GM21786 (cell line): ENCODE measurements at regions not wholly inside any gene's neighbourhood (a gene's known extent, or its start where the extent isn't known, plus 50 kb on each side); places are given as distances from the start of the nearest gene placed in this dataset.
"Not testable (repeated sequence)": the region's sequence is repeated elsewhere in the genome, so short reads cannot be mapped to it uniquely, and the experiment has no call there.

ENCODE experiments used
- ATAC-seq: cut with Tn5 transposase; IDR thresholded peaks from one replicate; pipeline ENCODE4 v1.9.1; 2021; ENCODE audit not compliant: unreplicated experiment

GRCh38 chr15:38726187-38726586, 161.6 kb upstream of the RASGRP1 start:
- no peak for ATAC-seq

- no peak for ATAC-seq
Observed at GRCh38 chr15:38733331-38733730, 168.7 kb upstream of the RASGRP1 start.

- no peak for ATAC-seq
Observed at GRCh38 chr15:38740206-38740605, 175.6 kb upstream of the RASGRP1 start.

DNA sequence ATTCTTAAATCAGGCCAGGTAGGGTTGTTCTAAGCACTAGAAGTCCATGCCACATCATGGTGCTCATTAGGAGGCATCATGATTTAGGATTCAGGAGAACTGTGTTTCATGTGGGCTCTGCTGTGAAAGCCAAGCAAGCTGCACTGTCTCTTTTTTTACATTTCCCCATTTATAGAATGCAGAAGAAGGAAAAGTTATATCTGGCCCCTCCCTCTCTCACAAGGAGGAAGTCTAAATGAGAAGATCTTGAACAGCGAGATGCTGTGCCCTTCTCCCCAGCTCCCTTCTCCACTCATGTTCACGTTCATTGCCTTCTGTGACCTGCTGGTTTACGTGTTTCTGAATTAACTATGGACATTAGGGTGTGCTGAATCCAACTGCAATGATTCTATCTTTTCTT, 178.5 kb upstream of the RASGRP1 start:
- no peak for ATAC-seq

- ATAC-seq, result no peak
Observed at GRCh38 chr15:38745126-38745525, 180.5 kb upstream of the RASGRP1 start.

DNA sequence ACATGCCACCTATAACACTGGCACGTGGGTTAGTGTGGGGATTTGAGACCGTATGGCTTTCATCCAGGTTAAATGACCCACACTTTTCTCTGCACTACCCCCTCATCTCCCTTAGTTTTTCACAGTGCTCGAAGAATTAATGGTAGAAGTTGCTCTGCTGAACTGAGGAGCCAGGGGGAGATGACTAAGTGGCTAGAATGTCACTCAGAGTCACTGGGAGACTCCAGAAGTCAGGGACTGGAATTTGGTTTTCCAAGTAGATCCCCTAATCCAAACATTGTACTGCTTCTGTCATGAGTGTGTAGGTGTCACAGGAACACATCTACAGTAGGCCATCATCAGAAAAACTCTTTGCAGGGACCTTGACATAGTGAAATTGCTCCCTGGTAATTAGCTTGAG, 181.0 kb upstream of the RASGRP1 start:
- no peak for ATAC-seq

DNA sequence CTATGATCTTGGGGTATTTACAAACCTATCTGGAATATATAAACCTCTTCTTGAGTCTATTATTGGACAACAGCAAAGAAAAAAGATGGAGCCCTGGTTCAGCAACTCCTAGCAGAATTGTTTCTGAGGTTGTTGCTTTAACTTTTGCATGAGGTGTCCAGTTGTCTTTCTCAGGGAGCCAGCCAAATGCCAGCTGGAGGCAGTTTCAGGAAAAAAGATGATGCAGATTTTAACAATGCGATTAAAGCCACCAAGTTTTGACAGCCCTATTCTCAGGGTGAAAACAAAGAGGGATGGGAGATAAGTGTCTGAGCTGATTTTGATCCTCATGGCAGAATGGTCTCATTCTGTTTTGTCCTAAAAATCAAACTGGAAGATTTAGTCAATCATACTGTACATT, 181.6 kb upstream of the RASGRP1 start:
- no peak for ATAC-seq

DNA sequence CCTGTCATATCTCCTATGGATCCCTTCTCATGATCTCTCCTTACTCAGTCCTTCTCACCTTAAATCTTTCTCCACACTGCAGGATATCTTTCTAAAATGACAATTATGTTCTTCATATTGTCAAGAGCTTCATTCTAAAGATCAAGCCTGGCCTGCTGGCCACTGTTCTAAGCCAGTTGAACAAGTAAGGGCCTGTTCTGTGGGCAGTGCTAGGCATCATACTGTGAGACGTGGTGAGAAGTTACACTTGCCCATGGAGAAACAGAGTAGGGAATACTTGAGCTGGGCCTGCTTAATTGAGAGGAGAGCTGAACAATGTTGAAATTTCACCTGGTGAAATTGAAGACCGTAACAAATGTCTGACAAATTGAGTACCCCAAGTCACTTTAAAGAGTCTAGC, 184.1 kb upstream of the RASGRP1 start:
- ATAC-seq, result no peak

- no peak for ATAC-seq
Observed at GRCh38 chr15:38750786-38751185, 186.2 kb upstream of the RASGRP1 start.

- ATAC-seq, result no peak
Observed at GRCh38 chr15:38755718-38756117, 191.1 kb upstream of the RASGRP1 start.

DNA sequence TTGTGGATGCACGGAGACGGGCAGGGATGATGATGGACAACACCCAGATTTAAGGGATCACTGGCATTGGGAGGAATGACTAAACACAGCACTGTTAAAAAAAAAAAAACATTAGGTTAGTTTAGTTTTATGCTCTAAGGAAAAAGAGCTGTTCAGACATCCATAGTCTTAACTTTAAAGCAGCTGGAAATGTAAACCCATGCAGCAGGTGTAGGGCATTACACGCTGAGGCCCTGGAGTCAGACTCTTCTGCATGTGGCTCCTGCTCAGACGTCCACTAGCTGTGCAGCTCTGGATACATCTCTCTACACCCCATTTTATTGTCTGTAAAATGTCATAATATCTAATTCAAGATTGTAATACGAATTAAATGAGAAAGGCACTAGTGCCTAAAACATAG, 191.8 kb upstream of the RASGRP1 start:
- ATAC-seq, result no peak

DNA sequence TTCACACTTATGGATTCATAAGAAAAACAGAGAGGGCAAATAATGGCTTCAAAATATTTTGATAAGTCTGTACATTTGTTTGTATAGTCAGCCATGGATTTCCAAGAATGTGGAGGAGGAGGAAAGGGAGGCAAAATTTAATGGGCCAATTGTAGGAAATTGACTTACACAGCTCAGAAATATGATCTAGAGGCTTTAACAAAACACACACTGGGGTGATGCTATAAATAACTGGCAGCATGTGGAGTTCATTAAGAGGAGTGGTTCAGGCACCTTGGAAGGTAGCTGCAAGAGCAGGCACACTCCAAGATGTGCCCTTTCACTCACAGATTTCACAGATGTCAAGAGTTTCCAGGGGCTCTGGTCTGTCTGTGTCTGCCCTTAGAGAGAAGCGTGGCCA, 193.4 kb upstream of the RASGRP1 start:
- no peak for ATAC-seq

GRCh38 chr15:38761681-38762080, 197.1 kb upstream of the RASGRP1 start:
- no peak for ATAC-seq

DNA sequence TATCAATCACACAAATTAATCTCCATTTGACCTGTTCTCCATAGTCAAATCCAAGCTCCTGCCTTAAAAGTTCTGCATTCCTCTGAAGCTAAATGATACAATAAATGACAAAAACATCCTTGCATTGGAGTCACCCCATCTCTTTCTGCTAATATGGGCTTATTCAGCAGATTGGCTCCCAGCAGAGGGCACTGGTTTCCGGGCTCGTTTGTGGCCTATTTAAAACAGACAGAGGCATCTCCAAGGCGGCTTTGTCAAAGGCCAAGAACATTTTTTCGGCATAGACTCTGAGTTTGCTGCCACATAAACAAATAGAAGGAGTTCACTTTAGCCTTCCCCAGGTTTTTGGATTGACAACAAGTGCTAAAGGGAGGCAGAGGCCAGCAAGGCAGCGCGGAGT, 204.4 kb upstream of the RASGRP1 start:
- ATAC-seq, result no peak

DNA sequence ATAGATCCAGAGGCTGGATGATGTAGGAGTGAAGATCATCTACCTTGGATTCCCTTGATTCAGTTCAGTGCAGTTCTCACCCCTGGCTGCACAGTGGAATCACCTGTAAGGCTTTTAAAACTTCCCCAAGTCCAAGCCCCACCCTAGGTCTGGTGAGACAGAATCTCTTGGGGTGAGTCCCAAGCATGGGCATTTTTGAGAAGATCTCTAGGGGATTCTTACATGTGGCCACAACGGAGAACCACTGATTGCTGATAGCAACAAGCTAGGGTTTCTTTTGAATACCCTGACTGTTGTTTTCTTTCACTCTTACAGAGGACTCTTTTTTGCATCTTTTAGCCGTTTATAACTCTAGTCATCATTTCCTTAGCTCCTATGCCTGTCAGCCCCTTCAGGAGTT, 204.9 kb upstream of the RASGRP1 start:
- no peak for ATAC-seq

DNA sequence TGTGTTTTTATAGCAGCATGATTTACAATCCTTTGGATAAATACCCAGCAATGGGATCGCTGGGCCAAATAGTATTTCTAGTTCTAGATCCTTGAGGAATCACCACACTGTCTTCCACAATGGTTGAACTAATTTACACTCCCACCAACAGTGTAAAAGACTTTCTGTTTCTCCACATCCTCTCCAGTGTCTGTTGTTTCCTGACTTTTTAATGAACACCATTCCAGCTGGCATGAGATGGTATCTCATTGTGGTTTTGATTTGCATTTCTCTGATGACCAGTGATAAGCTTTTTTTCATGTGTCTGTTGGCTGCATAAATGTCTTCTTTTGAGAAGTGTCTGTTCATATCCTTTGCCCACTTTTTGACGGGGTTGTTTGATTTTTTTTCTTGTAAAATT, 209.5 kb upstream of the RASGRP1 start:
- not testable (repeated sequence) for ATAC-seq

- no peak for ATAC-seq
Observed at GRCh38 chr15:38781196-38781595, 216.6 kb upstream of the RASGRP1 start.

DNA sequence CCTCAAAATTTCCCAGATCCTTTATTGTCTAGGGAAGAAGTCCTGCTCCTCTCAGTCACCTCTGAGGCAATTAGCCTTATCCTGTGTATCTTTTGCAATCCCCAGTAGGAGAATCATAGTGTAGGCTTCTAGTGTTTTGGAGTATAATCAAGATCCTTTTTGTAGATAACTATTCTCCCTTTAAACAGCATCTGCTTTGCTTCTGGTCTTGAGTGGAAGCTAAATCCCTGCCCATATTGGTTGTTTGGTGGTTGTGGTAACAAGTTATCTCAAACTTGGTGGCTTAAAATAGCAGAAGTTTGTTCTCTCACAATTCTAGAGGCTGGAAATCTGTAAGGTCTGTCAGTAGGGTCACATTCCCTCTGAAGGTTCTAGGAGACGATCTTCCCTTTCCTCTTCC, 217.5 kb upstream of the RASGRP1 start:
- ATAC-seq, result no peak

DNA sequence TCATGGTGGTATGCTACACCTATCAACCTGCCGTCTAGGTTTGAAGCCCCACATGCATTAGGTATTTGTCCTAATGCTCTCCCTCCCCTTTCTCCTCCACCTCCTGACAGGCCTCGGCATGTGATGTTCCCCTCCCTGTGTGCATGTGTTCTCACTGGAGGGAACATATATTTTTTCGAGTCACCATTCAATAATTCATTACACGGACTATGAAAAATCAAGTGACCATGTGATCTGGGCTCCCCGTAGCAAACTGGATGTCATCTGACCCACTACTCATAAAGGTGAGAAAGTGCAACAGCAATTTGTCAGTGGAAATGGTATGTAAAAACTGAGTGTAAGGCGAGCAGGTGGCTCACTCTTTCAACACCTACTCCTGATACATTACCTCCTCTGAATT, 224.3 kb upstream of the RASGRP1 start:
- no peak for ATAC-seq

DNA sequence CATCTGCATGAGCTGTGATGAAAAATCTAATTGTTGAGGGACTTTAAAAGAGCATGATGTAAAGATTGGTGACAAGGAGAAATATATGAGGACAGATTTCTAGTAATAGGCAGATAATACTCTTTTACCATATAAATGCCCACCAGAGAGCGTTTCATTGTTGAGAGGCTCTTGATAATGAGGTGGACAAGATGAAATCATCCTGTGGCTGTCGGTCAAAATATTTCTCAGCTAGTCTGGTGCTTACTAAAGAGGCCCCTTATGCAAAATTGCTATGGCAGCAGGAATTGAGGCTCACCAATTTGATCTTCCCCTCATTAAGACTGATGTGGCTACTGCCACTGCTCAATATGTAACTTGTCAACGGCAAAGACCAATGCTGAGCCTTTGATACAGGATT, 225.0 kb upstream of the RASGRP1 start:
- no peak for ATAC-seq

- ATAC-seq, result no peak
Observed at GRCh38 chr15:38793206-38793810, 228.7 kb upstream of the RASGRP1 start.

DNA sequence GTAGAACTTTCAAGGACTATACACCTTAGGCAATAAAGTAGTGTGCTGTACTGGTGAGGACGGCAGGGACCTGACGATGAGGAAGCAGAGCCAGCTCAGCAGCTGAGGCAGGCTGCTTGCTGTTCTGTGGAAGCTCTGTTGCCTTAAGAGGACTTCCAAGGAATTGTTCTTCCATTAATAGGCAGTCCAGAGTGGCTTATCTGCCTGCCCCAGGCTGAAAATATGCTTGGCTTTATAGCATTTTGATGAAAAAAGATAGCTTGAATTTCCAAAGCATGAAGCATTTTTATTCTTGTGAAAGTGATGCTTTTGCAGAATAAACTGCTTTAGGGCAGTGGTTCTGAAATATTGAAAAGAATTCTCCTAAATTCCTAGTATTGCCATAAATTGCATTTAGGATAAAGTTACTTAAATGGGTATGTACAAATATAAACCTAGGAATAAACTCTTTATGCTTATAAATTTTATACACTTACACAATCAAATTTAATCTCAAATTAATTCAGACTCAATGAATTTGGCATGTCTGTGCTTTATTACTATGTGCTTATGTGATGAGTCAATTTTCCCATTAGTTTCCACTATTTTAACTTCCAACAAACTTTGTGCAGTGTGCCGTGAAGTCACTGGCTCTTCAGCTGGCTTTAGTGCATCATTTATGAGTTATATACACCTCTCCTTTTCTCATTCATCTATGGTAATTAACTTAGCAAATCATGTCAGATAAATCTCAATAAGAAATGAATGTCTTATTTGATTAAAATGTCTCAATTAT, 231.0 kb upstream of the RASGRP1 start:
- ATAC-seq, result no peak

GRCh38 chr15:38796589-38796988, 232.0 kb upstream of the RASGRP1 start:
- ATAC-seq, result no peak
